COLO668 (cell line): ENCODE measurements at regions not wholly inside any gene's neighbourhood (a gene's known extent, or its start where the extent isn't known, plus 50 kb on each side); places are given as distances from the start of the nearest gene placed in this dataset.
"Not testable (repeated sequence)": the region's sequence is repeated elsewhere in the genome, so short reads cannot be mapped to it uniquely, and the experiment has no call there.

Experiments used
- DNase-seq: peaks from one replicate; lab custom pipeline; 2025; ENCODE audit not compliant: unreplicated experiment; lab: John Stamatoyannopoulos, UW

- no peak for DNase-seq
Measured at GRCh38 chr5:56402266-56403220, 169.4 kb upstream of the ANKRD55 start.

- not testable (repeated sequence) for DNase-seq
Measured at GRCh38 chr5:56397796-56398195, 164.7 kb upstream of the ANKRD55 start.

- DNase-seq: no peak
Measured at GRCh38 chr5:56396634-56397033, 163.5 kb upstream of the ANKRD55 start.

DNA sequence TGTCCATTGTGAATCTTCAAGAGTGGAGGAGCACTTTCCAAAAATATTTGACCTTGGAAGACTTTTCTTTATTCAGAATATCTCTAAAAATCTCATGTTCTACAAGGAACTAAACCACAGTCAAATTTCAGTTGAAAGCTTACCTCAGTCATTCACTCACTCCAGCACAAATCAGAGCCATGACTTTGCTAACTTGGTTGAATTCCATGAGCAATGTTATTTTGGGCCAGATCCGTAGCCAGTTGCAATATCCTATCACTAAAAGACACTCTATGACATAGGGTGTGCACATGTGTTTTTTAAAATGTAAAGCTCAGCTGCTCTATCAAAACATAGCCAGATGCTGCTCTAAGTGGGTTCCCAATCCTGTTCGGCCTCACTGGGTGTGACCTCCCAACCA, 156.1 kb upstream of the ANKRD55 start:
- no peak for DNase-seq

DNA sequence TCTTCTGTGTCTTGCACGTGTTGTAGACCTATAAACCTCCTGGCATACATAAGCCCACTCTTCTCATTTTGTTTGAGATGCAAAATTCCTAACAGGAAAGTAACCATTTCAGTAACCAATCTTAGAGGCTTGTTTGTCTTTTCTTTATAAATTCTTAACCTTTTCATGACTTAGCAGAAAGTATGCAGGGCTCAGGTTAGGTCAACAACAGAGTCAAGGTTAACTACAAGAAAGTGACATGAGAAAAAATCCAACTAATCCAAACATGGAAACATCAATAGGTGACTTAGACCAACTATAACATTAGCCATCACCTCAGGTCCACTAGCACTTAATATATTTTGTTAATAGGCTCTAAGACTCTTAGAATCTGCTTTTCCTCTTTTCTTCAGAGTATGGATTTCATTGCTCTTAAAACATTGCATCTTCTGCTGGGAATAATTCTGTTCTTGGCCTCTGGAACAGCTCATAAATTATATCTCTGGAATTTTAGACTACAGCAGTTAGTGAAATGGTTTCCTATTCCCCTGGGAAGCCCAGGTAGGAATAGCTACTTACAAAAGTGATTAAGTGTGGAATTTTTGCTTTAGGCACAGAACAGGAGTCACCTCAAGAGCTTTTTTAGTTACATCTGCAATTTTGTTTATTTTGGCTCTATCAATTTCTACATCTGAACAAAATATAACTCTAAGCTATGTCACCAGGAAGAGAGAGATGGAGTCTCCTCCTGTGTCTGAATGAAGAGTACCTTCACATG, 155.3 kb upstream of the ANKRD55 start:
- no peak for DNase-seq

GRCh38 chr5:56386046-56386445, 152.9 kb upstream of the ANKRD55 start:
- no peak for DNase-seq

DNA sequence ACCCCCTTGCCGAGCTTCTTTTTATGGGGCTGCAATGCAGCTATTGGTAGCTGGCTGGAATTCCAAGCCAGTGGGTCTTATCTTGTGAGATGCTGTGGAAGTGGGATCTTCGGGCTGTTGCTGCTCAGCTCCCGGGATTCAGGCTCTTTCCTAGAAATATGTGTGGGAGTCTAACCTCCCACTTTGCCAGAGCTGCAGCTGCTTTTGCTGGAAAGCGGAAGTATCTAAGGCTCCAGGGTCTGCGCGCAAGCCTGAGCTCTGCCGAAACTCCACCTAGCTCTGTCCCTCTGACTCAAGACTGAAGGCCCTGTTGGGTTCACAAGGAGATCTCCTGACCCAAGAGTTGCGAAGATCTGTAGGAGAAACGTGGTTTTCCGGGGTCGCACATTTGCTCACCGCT, 151.1 kb upstream of the ANKRD55 start:
- DNase-seq: no peak

- no peak for DNase-seq
Measured at GRCh38 chr5:56383761-56384160, 150.6 kb upstream of the ANKRD55 start.

- DNase-seq: no peak
Measured at GRCh38 chr5:56382896-56383295, 149.8 kb upstream of the ANKRD55 start.

DNA sequence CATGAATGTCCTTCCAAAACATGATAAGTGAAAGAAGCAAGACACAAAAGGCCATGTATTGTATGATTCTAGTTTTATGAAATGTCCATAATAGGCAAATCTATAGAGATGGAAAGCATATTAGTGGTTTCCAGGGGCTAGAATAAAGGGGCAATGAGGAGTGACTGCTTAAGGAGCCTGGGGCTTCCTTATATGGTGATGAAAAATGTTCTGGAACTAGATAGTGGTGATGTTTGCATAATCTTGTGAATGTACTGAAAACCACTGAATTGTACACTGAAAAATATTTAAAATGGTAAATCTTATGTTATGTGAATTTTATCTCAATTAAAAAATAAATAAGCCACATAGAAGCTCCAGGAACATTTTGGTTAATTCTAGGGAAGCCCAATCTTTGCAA, 144.4 kb upstream of the ANKRD55 start:
- DNase-seq: no peak

DNA sequence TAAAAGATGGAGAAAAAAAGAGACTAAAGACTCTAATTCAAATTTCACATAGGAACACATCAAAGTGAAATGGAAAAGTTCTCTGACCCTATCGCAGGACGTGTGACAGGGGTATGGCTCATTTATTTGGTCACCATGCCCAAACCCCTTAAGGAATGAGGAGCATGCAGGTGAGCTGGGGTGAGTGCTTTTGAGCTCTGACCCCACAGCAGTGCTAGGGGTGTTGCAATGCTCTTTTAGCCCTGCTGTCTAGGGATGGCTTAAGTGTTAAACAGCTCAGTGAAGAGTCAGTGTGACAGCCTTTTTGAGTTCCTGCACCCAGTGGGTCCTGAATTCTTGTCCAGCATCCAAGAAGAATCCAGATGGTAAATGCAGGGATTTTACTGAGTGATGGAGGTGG, 143.0 kb upstream of the ANKRD55 start:
- no peak for DNase-seq

DNA sequence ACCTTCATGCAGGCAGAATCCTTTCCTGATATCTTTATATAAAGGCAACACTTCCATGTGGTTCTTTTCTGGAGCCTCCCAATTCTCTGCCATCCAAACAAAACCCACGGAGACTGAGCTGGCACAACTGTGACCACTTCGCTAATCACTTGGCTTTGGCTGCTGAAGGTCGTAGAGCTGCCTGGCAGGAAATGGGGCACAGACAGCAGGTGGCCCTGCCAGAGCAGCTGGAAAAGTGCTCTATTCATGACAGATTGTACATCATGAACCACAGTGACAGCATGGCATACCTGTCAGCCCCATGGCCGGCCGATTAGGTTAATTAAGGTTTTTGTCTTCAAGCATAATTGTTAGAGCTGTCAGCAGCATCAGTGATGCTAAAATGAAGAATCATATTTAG, 141.9 kb upstream of the ANKRD55 start:
- DNase-seq: no peak

GRCh38 chr5:56372491-56372890, 139.4 kb upstream of the ANKRD55 start:
- not testable (repeated sequence) for DNase-seq

DNA sequence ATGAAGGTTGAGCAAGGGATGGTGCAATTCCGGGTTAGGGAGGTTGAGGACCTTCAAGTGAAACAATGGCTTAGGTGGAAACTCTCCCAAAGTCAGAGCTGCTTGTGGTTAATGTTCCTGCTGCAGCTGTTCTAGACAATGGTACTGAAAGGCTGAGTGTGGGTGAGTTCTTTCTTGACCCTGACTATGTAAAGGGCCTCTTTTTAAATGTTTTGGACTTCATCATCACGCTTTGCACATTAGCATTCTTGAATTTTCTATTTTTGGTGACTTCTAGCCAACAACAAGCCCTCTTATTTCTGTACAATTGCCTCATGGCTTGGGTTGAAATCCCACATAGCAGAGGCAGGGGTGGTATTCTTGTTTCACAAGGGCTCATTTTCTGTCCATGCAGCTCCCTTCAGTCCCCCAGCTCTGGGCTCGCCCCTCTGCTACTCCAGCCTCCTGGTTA, 136.3 kb upstream of the ANKRD55 start:
- no peak for DNase-seq

- DNase-seq: no peak
Measured at GRCh38 chr5:56367748-56368147, 134.6 kb upstream of the ANKRD55 start.

DNA sequence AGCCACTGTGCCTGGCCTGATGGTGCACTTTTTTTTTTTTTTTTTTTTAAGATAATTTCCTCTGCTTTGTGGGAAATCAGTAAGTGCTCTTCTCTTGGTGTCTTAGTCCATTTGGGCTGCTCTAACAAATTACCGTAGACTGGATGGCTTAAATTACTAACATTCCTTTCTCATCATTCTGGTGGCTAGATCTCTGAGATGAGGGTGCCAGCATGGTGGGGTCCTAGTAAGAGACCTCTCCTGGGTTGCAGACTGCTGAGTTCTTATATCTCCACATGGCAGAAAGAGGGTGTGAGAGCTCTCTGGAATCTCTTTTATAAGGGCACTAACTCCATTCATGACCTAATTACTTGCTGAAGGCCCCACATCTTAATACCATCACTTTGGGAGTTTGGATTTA, 133.9 kb upstream of the ANKRD55 start:
- no peak for DNase-seq

GRCh38 chr5:56361398-56361797, 128.3 kb upstream of the ANKRD55 start:
- no peak for DNase-seq

- no peak for DNase-seq
Measured at GRCh38 chr5:56360816-56361215, 127.7 kb upstream of the ANKRD55 start.

DNA sequence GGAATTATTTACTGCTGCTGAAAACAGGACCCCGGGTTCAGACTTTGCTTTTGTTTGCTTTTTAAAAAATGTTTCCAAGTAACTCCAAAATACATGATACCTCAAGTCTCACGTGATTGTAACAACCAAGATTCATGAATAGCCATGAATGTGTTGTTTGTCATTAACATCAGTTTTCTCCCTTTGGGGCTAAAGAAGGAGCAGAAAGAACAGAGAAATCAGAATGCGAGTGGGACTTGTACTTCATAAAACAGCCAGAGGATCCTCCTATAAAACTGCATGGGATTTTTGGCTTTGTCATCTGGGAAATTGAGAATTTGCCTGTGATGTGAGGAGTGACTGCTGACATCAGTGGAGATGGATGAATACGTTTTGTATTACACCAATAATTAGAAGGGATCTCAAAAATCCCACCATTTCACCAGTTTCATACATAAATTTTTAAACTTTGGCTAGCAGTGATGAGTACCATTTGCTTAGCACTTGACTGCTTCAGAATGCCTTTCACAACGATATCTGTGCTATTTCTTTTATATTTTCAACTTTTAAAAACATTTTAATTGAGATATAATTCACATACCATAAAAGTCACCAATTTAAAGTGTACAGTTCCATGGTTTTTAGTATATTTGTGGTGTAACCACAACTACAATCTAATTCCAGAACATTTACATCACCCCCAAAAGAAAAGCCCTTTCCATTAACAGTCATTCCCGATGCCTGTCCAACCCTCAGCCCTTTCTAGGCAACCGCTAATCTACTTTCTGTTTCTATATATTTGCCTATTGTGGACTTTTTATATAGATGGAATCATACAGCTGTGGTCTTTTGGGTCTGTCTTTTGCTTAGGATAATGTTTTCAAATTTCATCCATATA, 126.9 kb upstream of the ANKRD55 start:
- no peak for DNase-seq

GRCh38 chr5:56358703-56359681, 125.9 kb upstream of the ANKRD55 start:
- DNase-seq: no peak
